Uterus (tissue), 3 donors: ENCODE measurements at regions not wholly inside any gene's neighbourhood (a gene's known extent, or its start where the extent isn't known, plus 50 kb on each side); places are given as distances from the start of the nearest gene placed in this dataset.

Source experiments
- DNase-seq, 2 donors: peaks; one replicate each; pipeline ENCODE4 v3.0.0-alpha.2; 2019 to 2020
- H3K27ac ChIP-seq, 2 donors: fragments of 200-600 bp; sonication (generic); 1 replicate in 1 of 2; 2 replicates in 1 of 2; pipeline ENCODE4 v1.5.1; 2016 to 2018
- H3K27me3 ChIP-seq, 2 donors: fragments of 200-600 bp; sonication (generic); one replicate each; pipeline ENCODE4 v1.5.1; 2018 to 2019; ENCODE audit warnings: control low read depth in 1 of 2
- H3K36me3 ChIP-seq, 2 donors: fragments of 200-600 bp; sonication (generic); one replicate each; pipeline ENCODE4 v1.5.1; 2019; ENCODE audit warnings: control low read depth in 1 of 2
- H3K4me1 ChIP-seq, 2 donors: fragments of 200-600 bp; sonication (generic); one replicate each; pipeline ENCODE4 v1.5.1; 2018 to 2019; ENCODE audit warnings: control low read depth in 1 of 2
- H3K4me3 ChIP-seq, 2 donors: fragments of 200-600 bp; sonication (generic); 1 replicate in 1 of 2; 2 replicates in 1 of 2; pipeline ENCODE4 v1.5.1; 2018 to 2019; ENCODE audit warnings: mild to moderate bottlenecking in 1 of 2
- H3K9me3 ChIP-seq, 2 donors: fragments of 200-600 bp; sonication (generic); one replicate each; pipeline ENCODE4 v1.5.1; 2019; ENCODE audit warnings: control low read depth in 1 of 2
- CTCF ChIP-seq, 4 experiments: fragments of 200-600 bp in 2 of 4; fragments of 450-650 bp in 2 of 4; sonication (generic) in 2 of 4; IDR thresholded peaks; one replicate each; pipeline ENCODE4 v1.5.1; 2016 to 2019; ENCODE audit warnings: antibody characterized with exemption in 4 of 4, mild to moderate bottlenecking in 2 of 4, moderate library complexity in 1 of 4
- POLR2A ChIP-seq, 2 donors: fragments of 450-650 bp; IDR thresholded peaks; one replicate each; pipeline ENCODE4 v1.6.1; 2016; ENCODE audit warnings: antibody characterized with exemption in 2 of 2, mild to moderate bottlenecking in 1 of 2, moderate library complexity in 1 of 2
- intact Hi-C: fragments of 100-400 bp; cut with DNase I; formaldehyde crosslinking; loops from one replicate; pipeline ENCODE4 v1.15.1; 2023; ENCODE audit warnings: low total_unique reads
- donor health status: DM: yes; HTN: yes; CAD: no.

- intact Hi-C loops: no loop called here
- TF ChIP-seq CTCF (IDR thresholded peaks at IDR 0.05) (no peak), POLR2A (IDR thresholded peaks at IDR 0.05) (no peak)
- H3K36me3 ChIP-seq: no peaks in the 10 kb centered on the region
- H3K27ac ChIP-seq: no peak overlapping the region
- H3K9me3 ChIP-seq: no peaks in the 10 kb centered on the region
- no peaks in the 10 kb centered on the region for H3K27me3 ChIP-seq
- H3K4me1 ChIP-seq: no peaks in the 10 kb centered on the region
- no peak for DNase-seq
- H3K4me3 ChIP-seq: no peak overlapping the region
Measured at GRCh38 chr5:168114444-168115017, 176.9 kb upstream of the WWC1 start.

GRCh38 chr5:168117469-168117868 is 174.0 kb upstream of the WWC1 start:
- intact Hi-C loops: no loop called here
- Histone ChIP-seq H3K4me1 (no peaks in the 10 kb centered on the region), H3K9me3 (no peaks in the 10 kb centered on the region), H3K27me3 (no peaks in the 10 kb centered on the region), H3K36me3 (no peaks in the 10 kb centered on the region), H3K27ac (no peak overlapping the region), H3K4me3 (no peak overlapping the region)
- TF ChIP-seq POLR2A (IDR thresholded peaks at IDR 0.05): no peak
- TF ChIP-seq CTCF (IDR thresholded peaks at IDR 0.05): no peak
- DNase-seq: no peak

- no peak for TF ChIP-seq CTCF (IDR thresholded peaks at IDR 0.05)
- no peak for TF ChIP-seq POLR2A (IDR thresholded peaks at IDR 0.05)
- Histone ChIP-seq H3K4me1 (no peaks in the 10 kb centered on the region), H3K36me3 (no peaks in the 10 kb centered on the region), H3K9me3 (no peaks in the 10 kb centered on the region), H3K27me3 (no peaks in the 10 kb centered on the region), H3K27ac (no peak overlapping the region), H3K4me3 (no peak overlapping the region)
- intact Hi-C loops: no loop called here
- no peak for DNase-seq
Measured at GRCh38 chr5:168118042-168118668, 173.3 kb upstream of the WWC1 start.

- intact Hi-C loops: no loop called here
- Histone ChIP-seq H3K4me1 (no peaks in the 10 kb centered on the region), H3K27me3 (no peaks in the 10 kb centered on the region), H3K27ac (no peak overlapping the region), H3K36me3 (no peaks in the 10 kb centered on the region), H3K9me3 (no peaks in the 10 kb centered on the region), H3K4me3 (no peak overlapping the region)
- DNase-seq: no peak
- TF ChIP-seq POLR2A (IDR thresholded peaks at IDR 0.05) (no peak), CTCF (IDR thresholded peaks at IDR 0.05) (no peak)
Measured at GRCh38 chr5:168120401-168121137, 170.9 kb upstream of the WWC1 start.

GRCh38 chr5:168121138-168121494 is 170.3 kb upstream of the WWC1 start:
- no peaks in the 10 kb centered on the region for H3K27me3 ChIP-seq
- intact Hi-C loops: no loop called here
- H3K36me3 ChIP-seq: no peaks in the 10 kb centered on the region
- TF ChIP-seq CTCF (IDR thresholded peaks at IDR 0.05) (no peak), POLR2A (IDR thresholded peaks at IDR 0.05) (no peak)
- no peaks in the 10 kb centered on the region for H3K9me3 ChIP-seq
- no peak overlapping the region for H3K4me3 ChIP-seq
- H3K4me1 ChIP-seq: no peaks in the 10 kb centered on the region
- no peak overlapping the region for H3K27ac ChIP-seq
- no peak for DNase-seq
